GM21723 (cell line): ENCODE measurements at regions not wholly inside any gene's neighbourhood (a gene's known extent, or its start where the extent isn't known, plus 50 kb on each side); places are given as distances from the start of the nearest gene placed in this dataset.
"Not testable (repeated sequence)": the region's sequence is repeated elsewhere in the genome, so short reads cannot be mapped to it uniquely, and the experiment has no call there.

ENCODE experiments used
- ATAC-seq: cut with Tn5 transposase; IDR thresholded peaks from one replicate; pipeline ENCODE4 v1.9.1; 2021; ENCODE audit warnings: mild to moderate bottlenecking, moderate library complexity; ENCODE audit not compliant: unreplicated experiment

DNA sequence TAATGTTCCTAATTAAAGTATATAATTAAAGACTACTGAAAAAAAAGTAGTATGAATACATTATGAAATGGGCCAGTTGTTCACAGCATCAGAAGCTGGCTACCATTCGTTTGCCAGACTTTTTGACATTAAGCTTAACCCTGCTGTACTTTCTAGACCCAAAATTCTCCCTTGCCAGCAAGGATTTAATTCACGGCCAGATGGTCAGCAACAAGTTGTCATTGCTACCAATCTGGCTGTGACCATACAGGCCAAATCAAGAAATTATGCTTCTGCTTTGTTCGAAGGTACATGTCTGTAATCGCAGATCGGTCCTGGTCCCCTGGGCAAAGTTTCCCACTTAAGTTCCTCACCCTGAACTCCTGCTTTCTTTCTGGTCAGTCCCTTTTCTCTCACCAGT, 217.7 kb upstream of the ATXN7L3B start:
- no peak for ATAC-seq

DNA sequence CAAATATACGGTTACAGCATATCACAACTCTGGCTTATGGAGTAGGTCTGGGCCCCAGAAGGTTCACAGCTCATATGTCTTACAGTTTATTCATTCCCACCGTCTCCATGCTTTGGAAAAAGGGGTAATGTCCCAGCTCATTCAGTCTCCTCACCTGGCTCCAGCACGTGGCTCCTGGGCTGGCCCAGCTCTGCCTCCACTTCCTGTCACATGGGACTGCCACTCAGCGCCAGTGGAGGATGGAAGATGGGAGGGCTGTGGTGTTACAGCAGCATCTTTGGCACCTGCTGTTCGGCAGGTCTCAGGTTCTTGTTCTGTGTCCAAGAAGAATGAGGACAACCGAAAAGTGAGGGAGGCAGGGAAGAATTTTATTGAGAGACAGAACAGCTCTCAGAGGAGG, 216.3 kb upstream of the ATXN7L3B start:
- ATAC-seq, result no peak

DNA sequence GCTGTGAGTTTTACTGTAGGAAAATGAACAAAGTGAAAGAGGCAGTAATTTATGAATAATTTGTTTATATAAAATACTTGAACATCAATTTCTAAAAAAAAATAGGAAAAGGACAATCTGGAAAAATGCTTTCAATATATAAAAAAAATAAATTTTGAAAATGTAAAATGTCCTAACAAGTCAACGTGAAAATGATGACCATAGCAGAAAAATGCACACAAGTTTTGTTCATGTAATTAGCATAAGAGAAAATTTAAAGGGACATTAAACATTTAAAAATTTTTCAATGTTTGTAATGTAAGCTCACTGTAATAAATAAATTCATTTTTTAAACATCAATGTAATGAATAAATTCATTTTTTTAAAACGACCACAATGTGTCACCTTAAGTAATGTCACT, 214.8 kb upstream of the ATXN7L3B start:
- no peak for ATAC-seq

DNA sequence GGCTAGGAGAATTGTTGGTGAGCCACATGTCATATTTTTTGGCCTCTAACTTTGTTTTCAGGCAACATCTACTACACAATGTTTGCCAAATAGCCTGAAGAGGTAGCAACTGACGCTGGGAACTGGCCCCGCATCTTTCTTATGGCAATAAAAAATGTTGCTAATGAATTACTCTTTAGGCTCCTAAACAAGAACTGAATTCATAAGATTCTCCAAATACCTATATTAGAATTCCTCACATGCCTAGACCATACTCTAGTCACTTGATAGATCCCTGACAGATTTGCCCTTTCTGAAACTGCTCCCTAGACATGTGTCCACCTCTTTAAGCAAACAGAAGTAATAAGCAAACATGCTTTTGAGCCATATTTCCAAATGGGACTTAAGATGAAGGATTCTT, 209.0 kb upstream of the ATXN7L3B start:
- no peak for ATAC-seq

DNA sequence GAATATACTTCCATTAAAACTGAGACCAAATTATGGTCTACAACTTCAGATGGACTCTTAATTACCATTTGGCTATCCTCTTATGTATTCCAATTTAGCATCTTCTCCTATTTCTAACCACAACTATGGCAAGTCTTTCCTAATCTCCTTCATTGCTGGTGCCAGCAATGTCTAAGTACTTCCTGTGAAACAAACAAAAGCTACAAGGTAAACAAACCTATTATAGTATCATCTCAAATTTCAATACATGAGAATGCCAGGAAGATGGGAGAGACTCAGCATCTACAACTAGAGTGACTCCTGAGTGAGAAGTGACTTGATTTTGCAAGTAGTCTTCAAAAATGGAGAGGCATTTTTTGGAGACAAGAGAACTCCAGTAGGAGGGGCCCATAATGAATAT, 202.9 kb upstream of the ATXN7L3B start:
- no peak for ATAC-seq

DNA sequence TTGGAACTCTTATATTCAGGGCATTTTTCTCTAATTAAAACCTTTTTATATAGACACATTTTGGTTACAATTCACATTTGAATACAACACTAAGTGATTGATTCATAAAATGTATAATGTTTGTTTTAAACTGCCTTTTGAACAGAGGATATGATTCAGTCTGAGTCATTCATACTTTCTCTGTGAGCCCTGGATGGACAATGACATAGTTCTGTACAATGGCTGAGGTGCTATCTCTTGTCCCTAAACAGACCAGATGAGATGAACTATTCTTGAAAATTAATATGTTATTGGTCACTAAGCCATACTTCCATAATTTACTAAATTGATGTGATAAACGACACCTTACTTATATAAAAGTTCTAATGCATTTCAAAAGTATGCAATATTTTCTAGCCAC, 199.7 kb upstream of the ATXN7L3B start:
- ATAC-seq, result no peak

DNA sequence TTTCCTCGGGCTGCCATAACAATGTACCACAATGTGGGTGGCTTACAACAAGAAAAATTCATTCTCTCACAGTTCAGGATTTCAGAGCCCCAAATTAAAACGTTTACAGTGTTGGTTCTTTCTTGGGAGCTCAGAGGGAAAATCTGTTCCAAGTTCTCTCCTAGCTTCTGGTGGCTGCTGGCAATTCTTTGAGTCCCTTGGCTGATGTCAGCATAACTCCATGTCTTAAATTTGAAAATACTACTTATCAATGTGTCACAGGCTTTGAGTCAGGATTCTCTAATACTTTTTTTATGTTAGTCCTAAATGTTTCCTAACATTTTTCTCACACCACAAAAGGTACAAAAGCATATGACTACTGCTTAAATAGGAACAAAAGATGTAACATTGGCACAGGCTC, 198.4 kb upstream of the ATXN7L3B start:
- ATAC-seq, result no peak

DNA sequence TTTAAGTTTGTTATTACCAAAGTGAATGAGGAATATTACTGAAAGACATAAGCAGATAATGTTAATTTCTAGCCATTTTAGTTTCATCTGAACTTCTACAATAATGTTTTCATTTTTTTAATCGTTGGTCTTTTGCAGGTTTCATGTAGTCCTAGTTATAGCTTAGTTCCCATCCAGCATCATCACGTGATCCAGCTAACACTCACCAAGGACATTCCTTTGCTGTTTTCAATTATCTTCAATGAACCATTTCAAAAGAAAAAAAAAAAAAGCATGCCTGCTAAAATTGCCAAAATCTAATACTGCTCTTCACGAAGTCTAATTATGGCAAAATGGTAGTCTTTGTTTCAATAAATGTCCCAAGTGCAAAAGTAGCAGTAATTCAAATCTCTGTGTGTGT, 187.7 kb upstream of the ATXN7L3B start:
- no peak for ATAC-seq

DNA sequence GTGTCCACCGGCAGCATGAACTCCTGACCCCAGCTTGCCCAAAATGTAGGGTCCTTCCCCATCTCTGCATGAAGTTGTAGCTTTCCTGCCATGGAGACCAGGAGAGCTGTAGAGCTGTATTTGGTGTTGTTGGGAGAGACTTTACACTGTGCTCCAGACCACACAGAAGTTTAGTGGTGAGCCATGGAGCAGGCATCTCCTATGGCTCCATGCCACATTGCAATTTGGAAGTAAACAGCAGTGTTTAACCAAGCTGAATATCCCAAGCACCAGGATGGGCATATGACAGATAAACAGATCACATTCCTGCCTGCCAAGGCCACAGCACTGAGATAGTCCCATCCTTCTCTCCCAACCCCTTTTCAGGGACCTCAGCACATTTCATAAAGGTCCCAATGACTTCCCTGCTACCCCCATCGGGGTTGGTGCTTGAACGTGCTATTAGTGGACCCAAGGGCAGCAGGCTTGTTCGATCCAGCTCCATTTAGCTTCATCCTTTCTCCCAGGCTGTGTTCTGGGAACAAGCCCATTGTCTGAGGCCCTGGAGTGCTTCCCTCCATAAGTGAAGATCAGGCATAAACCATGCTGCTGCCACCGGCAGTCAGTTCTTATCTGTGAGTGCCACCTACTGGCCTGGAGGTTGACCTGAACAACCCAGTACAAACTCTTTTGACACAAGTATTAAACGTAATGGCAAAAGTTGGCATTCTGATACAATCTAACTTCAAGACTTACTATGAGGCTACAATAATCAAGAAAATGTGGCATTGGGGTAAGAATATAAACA, 172.3 kb upstream of the ATXN7L3B start:
- ATAC-seq, result peak; percentile 72

DNA sequence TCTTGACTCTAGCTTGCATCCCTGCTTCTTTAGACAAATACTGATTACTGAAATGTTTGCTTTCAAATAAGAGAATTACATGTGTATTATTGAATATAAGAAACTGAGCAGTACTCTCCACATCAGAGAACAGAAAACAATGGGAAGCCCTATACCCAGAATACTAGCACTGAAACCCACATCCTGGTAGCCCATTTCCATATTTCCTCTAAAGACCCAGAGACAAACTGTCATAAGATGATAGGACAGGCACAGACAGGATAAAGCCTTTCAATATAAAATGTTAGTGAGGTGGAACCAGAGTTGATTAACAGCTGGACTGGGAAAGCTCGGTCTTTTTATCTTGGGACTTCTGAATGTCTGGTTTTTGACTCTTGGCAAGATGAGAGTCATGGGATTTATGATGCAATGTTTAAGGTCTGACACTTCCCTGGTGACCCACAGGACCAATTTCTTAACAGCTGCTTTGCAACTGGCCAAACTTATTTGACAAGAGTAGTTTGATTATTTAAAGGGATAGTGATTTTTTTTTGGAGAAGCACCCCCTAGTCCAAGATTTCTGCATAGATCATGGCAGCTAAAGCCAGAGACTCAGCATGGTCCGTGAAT, 166.9 kb upstream of the ATXN7L3B start:
- no peak for ATAC-seq

DNA sequence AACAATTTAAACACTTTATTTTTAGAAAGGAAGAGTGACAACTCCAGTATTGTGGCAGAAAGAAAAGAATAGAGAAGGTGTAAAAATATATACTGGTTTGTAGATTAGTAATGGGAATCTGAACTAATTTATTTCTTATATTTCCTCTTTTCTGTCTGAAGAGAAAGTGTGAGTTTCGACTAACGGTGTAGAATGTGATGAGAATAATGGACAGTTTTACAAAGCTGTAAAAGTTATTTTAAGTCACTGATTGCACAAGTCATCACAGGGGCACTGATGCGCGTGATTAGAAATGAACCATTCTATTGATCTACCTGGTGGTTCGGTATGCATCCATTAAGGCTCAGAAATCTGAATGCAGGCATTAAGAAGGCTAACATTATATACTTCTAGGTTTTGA, 158.5 kb upstream of the ATXN7L3B start:
- ATAC-seq, result no peak

DNA sequence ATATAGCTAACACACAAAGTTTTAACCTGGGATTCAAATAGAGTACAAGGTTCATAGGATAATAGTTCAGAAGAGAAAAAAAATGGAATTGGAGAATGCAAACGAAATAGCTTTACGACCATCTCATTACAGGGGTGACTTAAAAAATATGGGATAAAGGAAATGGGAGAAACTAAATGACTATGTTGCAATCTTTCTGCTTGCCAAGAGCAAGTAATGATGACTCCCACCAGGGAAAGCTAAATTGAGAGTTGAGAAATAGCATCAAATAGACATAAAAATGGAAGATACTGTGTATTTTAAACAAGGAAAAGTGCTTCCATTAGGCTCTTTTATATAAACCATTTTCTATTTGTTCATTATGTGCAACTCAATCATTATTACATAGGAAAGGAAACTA, 155.7 kb upstream of the ATXN7L3B start:
- ATAC-seq, result no peak

DNA sequence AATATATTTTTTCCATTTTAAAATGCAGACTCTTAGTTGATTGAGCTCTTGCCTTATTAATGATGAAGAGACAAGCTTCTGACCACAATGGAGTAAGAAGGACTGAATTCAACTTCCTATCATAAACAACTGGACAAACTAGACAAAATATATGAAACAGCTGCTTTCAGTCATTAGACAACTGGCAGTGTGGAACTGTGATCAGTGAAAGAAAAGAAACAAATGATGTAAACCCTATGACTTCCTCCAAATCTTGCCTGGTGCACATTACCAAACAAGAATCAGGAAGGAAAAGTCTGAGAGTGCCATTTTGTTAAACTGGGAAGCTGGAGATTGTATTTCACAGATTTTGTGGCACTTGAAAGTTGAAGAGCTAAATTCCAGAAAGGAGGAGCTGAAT, 154.7 kb upstream of the ATXN7L3B start:
- ATAC-seq, result no peak

DNA sequence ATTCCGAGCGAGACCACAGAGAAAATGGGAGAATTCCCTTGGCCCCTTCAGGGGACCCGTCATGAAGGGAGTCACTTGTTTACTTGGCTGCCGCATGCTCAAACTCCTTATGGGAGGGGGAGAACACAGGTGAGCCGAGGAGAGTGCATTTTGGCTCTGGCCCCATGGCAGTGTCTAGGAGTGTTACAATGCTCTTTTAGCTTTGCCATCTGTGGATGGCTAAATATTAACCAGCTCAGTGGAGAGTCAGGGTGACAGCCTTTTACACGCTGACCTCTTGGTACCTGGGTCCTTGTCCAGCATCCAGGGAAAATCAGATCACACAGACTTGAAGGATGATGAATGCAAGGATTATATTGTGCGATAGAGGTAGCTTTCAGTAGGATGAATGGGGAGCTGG, 146.4 kb upstream of the ATXN7L3B start:
- no peak for ATAC-seq

DNA sequence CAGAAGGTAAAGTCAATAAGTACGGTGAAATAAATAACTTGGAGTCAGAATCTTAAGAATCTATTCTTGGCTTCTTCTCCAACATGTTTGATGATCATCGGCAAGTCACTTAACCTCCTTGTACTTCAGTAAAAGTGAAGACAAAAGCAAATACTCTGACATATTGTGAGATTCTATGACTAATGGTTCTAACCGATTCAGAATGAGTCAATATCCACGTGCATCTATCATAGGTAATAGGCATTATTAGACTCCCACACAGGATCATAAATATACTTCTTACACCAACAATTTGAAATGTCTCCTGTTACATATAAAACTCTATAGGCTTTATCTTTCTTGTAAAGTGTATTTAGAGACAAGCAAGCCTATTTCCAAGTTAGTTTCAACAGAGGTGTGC, 144.4 kb upstream of the ATXN7L3B start:
- ATAC-seq, result no peak

DNA sequence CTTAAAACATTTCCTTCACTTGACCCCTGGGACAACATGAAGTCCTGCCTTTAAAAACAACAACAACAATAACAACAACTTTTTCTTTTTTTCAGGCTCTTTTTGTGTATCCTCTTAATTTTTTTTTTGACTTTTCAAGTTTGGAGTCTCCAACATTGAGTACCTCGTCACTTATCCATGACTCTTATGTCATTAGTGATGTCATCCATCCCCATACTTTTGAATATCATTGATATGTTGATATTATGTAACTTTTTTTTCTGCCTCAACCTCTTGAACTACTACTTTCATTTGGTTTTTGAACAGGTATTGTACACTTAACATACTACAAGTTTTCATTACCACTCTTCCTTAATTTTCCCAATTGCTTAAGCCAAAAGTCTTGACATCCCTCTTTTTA, 143.0 kb upstream of the ATXN7L3B start:
- ATAC-seq, result no peak

DNA sequence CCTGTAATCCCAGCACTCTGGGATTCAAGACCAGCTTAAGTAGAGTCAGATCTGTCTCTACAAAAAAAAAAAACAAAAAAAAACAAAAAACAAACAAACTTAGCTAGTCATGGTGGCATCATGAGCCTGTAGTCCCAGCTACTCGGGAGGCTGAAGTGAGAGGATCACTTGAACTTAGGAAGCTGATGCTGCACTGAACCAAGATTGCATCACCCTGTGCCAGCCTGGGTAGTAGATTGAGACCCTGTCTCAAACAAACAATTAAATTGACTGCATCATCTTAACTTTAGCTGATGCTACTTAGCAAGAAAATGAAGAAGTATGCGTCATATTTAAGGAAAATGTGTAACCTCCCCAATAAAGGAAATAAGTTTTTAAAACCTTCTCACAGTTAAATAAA, 136.6 kb upstream of the ATXN7L3B start:
- no peak for ATAC-seq

DNA sequence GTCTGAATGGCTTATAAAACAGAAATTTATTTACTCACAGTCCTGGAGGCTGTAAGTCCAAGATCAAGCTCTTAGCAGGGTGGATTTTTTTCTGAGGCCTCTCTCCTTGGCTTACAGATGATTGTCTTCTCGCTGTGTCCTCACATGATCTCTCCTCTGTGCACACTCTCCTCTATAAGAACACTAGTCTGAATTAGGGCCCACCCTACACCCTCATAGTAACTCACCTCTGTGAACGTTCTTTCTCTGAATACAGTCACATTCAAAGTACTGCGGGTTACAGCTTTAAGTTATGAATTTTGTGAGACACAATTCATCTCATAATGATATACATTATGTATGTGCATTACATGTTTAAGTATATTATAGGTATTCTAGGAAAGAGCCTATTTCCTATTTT, 135.7 kb upstream of the ATXN7L3B start:
- ATAC-seq, result no peak

DNA sequence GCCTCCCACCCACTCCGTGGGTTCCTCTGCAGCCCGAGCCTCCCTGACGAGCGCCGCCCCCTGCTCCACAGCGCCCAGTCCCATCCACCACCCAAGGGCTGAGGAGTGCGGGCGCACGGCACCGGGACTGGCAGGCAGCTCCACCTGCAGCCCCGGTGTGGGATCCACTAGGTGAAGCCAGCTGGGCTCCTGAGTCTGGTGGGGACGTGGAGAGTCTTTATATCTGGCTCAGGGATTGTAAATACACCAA, 134.5 kb upstream of the ATXN7L3B start:
- ATAC-seq, result not testable (repeated sequence)

DNA sequence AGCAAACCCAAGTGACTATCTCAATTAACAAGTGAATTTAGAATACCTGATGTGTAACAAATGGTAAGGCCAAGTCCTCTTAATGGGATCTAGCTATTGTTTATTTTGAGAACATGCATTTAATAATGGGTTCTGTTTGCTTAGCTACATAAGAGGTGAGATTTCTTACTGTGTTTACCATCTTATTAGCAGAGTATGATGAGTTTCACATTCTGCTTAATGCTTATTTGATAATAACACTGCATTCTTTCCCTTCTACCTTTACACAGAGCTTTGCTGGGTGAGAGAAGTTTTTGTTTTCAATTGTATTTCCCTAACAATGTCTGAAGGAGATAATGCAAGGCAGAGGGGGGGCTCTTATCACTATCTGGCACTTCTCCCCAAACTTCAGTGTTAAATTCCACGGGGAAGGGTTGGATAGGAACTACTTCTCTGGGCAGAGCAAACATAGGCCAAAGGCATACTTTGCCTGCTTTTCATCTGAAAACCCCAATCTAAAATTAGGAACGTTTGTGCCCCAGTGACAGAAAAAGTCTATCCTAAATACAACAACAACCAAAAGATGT, 129.0 kb upstream of the ATXN7L3B start:
- no peak for ATAC-seq

DNA sequence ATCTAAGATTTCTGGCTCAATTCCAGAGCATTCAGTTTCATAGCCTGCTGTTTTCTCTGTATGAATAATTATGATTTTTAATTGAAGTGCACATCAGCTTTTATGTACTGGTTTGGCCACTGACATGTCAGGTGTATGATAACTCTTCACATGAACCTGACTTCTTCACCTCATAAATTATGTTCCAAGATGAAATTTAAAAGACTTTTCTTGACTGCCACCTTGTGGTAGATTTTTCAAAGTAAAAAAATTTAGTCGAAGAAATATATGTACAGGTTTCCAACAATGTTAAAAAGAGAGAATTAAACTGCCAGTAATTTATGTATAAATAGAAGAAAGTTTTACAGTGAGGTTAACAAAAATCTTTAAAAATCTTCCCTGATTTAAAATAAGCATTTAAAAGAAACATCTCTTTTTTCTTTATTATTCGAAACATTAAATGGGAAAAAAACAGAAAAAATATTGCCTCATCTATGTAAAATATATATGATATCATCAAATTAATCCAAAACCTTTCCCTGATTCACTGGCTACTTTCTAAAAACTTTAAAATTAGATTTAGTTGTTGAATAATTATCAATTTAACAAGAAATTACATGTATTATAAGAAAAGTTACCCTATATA, 124.9 kb upstream of the ATXN7L3B start:
- ATAC-seq, result peak; percentile 61

DNA sequence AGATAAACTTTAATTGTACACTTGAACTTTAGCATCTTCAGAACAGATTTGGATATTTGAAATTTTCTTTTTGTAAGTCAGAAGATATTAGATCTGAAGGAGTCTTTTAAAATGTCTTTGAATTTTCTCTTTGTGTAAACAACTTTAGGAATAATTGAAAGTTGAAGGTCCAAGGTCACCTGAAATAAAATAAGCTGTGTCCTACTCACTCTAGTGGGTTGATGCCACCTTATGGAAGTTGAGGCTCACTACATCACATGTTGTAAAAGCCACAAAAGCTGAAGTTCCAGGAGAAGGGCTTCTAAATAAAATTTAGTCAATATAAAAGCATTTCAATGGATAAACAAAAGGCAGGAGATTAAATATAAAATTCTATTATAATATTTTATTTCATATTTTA, 122.0 kb upstream of the ATXN7L3B start:
- peak; percentile 72 for ATAC-seq
